ENCODE measurements at regions not wholly inside any gene's neighbourhood (a gene's known extent, or its start where the extent isn't known, plus 50 kb on each side); places are given as distances from the start of the nearest gene placed in this dataset.

DNA sequence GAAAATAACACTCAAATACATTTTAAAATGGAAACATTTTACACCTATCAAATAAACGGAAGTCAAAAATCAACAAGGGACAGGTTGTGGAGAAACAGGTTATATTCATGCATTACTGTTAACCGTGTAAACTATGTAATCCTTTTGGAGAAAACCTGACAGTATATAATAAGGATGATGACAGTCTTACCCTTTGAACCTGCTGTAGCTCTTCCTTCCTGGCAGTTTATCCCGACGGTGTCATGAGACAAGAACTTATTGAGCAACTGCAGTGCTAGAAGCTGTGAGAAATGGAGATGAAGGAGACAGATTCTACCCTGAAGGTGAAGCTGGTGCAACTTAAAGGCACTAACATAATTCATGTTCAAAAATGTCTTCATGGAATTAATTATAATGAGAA is 76.7 kb downstream of the PLEKHG1 start (continued):
- TF ChIP-seq, protein P1, sequence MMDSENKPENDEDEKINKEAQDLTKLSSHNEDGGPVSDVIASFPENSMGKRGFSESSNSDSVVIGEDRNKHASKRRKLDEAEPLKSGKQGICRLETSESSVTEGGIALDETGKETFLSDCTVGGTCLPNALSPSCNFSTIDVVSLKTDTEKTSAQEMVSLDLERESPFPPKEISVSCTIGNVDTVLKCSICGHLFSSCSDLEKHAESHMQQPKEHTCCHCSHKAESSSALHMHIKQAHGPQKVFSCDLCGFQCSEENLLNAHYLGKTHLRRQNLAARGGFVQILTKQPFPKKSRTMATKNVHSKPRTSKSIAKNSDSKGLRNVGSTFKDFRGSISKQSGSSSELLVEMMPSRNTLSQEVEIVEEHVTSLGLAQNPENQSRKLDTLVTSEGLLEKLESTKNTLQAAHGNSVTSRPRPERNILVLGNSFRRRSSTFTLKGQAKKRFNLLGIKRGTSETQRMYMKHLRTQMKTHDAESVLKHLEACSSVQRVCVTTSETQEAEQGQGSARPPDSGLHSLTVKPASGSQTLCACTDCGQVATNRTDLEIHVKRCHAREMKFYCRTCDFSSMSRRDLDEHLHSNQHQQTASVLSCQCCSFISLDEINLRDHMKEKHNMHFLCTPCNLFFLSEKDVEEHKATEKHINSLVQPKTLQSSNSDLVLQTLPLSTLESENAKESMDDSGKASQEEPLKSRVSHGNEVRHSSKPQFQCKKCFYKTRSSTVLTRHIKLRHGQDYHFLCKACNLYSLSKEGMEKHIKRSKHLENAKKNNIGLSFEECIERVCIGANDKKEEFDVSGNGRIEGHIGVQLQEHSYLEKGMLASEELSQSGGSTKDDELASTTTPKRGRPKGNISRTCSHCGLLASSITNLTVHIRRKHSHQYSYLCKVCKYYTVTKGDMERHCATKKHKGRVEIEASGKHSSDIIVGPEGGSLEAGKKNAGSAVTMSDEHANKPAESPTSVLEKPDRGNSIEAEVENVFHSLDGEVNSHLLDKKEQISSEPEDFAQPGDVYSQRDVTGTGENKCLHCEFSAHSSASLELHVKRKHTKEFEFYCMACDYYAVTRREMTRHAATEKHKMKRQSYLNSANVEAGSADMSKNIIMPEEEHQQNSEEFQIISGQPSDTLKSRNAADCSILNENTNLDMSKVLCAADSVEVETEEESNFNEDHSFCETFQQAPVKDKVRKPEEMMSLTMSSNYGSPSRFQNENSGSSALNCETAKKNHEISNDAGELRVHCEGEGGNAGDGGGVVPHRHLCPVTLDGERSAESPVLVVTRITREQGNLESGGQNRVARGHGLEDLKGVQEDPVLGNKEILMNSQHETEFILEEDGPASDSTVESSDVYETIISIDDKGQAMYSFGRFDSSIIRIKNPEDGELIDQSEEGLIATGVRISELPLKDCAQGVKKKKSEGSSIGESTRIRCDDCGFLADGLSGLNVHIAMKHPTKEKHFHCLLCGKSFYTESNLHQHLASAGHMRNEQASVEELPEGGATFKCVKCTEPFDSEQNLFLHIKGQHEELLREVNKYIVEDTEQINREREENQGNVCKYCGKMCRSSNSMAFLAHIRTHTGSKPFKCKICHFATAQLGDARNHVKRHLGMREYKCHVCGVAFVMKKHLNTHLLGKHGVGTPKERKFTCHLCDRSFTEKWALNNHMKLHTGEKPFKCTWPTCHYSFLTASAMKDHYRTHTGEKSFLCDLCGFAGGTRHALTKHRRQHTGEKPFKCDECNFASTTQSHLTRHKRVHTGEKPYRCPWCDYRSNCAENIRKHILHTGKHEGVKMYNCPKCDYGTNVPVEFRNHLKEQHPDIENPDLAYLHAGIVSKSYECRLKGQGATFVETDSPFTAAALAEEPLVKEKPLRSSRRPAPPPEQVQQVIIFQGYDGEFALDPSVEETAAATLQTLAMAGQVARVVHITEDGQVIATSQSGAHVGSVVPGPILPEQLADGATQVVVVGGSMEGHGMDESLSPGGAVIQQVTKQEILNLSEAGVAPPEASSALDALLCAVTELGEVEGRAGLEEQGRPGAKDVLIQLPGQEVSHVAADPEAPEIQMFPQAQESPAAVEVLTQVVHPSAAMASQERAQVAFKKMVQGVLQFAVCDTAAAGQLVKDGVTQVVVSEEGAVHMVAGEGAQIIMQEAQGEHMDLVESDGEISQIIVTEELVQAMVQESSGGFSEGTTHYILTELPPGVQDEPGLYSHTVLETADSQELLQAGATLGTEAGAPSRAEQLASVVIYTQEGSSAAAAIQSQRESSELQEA (CRISPR knock-in tag; IDR thresholded peaks at IDR 0.05; ENCODE audit: not compliant biosample characterization) = no peak
- TF ChIP-seq ZNF354B (CRISPR knock-in tag; IDR thresholded peaks at IDR 0.05) (no peak), PRDM10 (CRISPR knock-in tag; IDR thresholded peaks at IDR 0.05; ENCODE audit: low read depth) (no peak), DNMT1 (CRISPR knock-in tag; IDR thresholded peaks at IDR 0.05) (no peak), ZBTB4 (CRISPR knock-in tag; IDR thresholded peaks at IDR 0.05; ENCODE audit: borderline replicate concordance) (no peak)

Data from HepG2 (cell line).